ENCODE measurements at regions not wholly inside any gene's neighbourhood (a gene's known extent, or its start where the extent isn't known, plus 50 kb on each side); places are given as distances from the start of the nearest gene placed in this dataset.

- H3K9me3 ChIP-seq (ENCODE audit: low read length) = no peaks in the 10 kb centered on the region
These were observed 398.1 kb downstream of the CDC14C start for GRCh38 chr7:49322476-49322875.

GRCh38 chr7:49324040-49324439, 399.7 kb downstream of the CDC14C start:
- Histone ChIP-seq H2AFZ (ENCODE audit: low read length) (no peak overlapping the region), H3K9me3 (ENCODE audit: low read length) (no peaks in the 10 kb centered on the region), H3K79me2 (ENCODE audit: insufficient read depth, low read length) (no peaks in the 10 kb centered on the region), H3K36me3 (ENCODE audit: insufficient read depth, low read length) (no peaks in the 10 kb centered on the region), H4K20me1 (ENCODE audit: insufficient read depth, low read length) (0 out of 2 replicates have a peak, but pooled peaks cover 3% of the 10 kb centered on the region), H3K9me2 (ENCODE audit: low read depth, low read length) (no peaks in the 10 kb centered on the region), H3K4me3 (ENCODE audit: low read depth, low read length, poor library complexity, severe bottlenecking) (no peak overlapping the region), H3K4me1 (ENCODE audit: insufficient read depth, low read length, severe bottlenecking) (no peaks in the 10 kb centered on the region), H3K4me2 (ENCODE audit: low read length) (no peak overlapping the region), H3K9ac (ENCODE audit: low read length) (no peak overlapping the region), H3F3A (ENCODE audit: insufficient read depth, low read length) (0 out of 2 replicates have a peak, but pooled peaks cover 2% of the 10 kb centered on the region), H3K27ac (ENCODE audit: low read depth, low read length, poor library complexity, severe bottlenecking) (no peak overlapping the region), H3K27me3 (ENCODE audit: insufficient read depth, low read length) (no peaks in the 10 kb centered on the region)
- TF ChIP-seq, protein P1, sequence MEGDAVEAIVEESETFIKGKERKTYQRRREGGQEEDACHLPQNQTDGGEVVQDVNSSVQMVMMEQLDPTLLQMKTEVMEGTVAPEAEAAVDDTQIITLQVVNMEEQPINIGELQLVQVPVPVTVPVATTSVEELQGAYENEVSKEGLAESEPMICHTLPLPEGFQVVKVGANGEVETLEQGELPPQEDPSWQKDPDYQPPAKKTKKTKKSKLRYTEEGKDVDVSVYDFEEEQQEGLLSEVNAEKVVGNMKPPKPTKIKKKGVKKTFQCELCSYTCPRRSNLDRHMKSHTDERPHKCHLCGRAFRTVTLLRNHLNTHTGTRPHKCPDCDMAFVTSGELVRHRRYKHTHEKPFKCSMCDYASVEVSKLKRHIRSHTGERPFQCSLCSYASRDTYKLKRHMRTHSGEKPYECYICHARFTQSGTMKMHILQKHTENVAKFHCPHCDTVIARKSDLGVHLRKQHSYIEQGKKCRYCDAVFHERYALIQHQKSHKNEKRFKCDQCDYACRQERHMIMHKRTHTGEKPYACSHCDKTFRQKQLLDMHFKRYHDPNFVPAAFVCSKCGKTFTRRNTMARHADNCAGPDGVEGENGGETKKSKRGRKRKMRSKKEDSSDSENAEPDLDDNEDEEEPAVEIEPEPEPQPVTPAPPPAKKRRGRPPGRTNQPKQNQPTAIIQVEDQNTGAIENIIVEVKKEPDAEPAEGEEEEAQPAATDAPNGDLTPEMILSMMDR (IDR thresholded peaks at IDR 0.05; ENCODE audit: low read length) = no peak
- TF ChIP-seq EZH2 (IDR thresholded peaks at IDR 0.05; ENCODE audit: borderline replicate concordance, low read length) = no peak

More at GRCh38 chr7:49322476-49322875, 398.1 kb downstream of the CDC14C start:
- 0 out of 2 replicates have a peak, but pooled peaks cover 3% of the 10 kb centered on the region for H4K20me1 ChIP-seq (ENCODE audit: insufficient read depth, low read length)
- H3F3A ChIP-seq (ENCODE audit: insufficient read depth, low read length) = 0 out of 2 replicates have a peak, but pooled peaks cover 2% of the 10 kb centered on the region
- no peak overlapping the region for H2AFZ ChIP-seq (ENCODE audit: low read length)
- H3K4me2 ChIP-seq (ENCODE audit: low read length) = no peak overlapping the region
- no peaks in the 10 kb centered on the region for H3K4me1 ChIP-seq (ENCODE audit: insufficient read depth, low read length, severe bottlenecking)
- no peak overlapping the region for H3K9ac ChIP-seq (ENCODE audit: low read length)
- no peak overlapping the region for H3K4me3 ChIP-seq (ENCODE audit: low read depth, low read length, poor library complexity, severe bottlenecking)
- H3K9me2 ChIP-seq (ENCODE audit: low read depth, low read length) = no peaks in the 10 kb centered on the region
- H3K27ac ChIP-seq (ENCODE audit: low read depth, low read length, poor library complexity, severe bottlenecking) = no peak overlapping the region
- TF ChIP-seq, protein P1 (IDR thresholded peaks at IDR 0.05; ENCODE audit: low read length) = no peak
- no peak for TF ChIP-seq EZH2 (IDR thresholded peaks at IDR 0.05; ENCODE audit: borderline replicate concordance, low read length)
- H3K27me3 ChIP-seq (ENCODE audit: insufficient read depth, low read length) = no peaks in the 10 kb centered on the region
- H3K79me2 ChIP-seq (ENCODE audit: insufficient read depth, low read length) = no peaks in the 10 kb centered on the region
- no peaks in the 10 kb centered on the region for H3K36me3 ChIP-seq (ENCODE audit: insufficient read depth, low read length)

- Histone ChIP-seq H4K20me1 (ENCODE audit: insufficient read depth, low read length) (0 out of 2 replicates have a peak, but pooled peaks cover 3% of the 10 kb centered on the region), H3F3A (ENCODE audit: insufficient read depth, low read length) (no peaks in the 10 kb centered on the region), H2AFZ (ENCODE audit: low read length) (no peak overlapping the region), H3K36me3 (ENCODE audit: insufficient read depth, low read length) (no peaks in the 10 kb centered on the region), H3K9me3 (ENCODE audit: low read length) (no peaks in the 10 kb centered on the region), H3K27ac (ENCODE audit: low read depth, low read length, poor library complexity, severe bottlenecking) (no peak overlapping the region), H3K9me2 (ENCODE audit: low read depth, low read length) (no peaks in the 10 kb centered on the region), H3K4me2 (ENCODE audit: low read length) (no peak overlapping the region), H3K27me3 (ENCODE audit: insufficient read depth, low read length) (no peaks in the 10 kb centered on the region), H3K4me1 (ENCODE audit: insufficient read depth, low read length, severe bottlenecking) (no peaks in the 10 kb centered on the region), H3K9ac (ENCODE audit: low read length) (no peak overlapping the region), H3K79me2 (ENCODE audit: insufficient read depth, low read length) (no peaks in the 10 kb centered on the region), H3K4me3 (ENCODE audit: low read depth, low read length, poor library complexity, severe bottlenecking) (no peak overlapping the region)
- TF ChIP-seq, protein P1 (IDR thresholded peaks at IDR 0.05; ENCODE audit: low read length) = peak; percentile 36; the same call in 1 of the 2 replicates
- TF ChIP-seq EZH2 (IDR thresholded peaks at IDR 0.05; ENCODE audit: borderline replicate concordance, low read length) = no peak
These were observed 400.4 kb downstream of the CDC14C start for GRCh38 chr7:49324707-49325106.

All from OCI-LY1 (cell line).